22Rv1 (cell line): ENCODE measurements at regions not wholly inside any gene's neighbourhood (a gene's known extent, or its start where the extent isn't known, plus 50 kb on each side); places are given as distances from the start of the nearest gene placed in this dataset.

Experiments
- H3K27ac ChIP-seq: fragments of 450-650 bp; 2 replicates; pipeline ENCODE4 v1.5.1; 2017
- ZFX ChIP-seq: fragments of 450-650 bp; IDR thresholded peaks from 2 replicates; pipeline ENCODE4 v1.6.1; 2017; ENCODE audit warnings: antibody characterized with exemption, borderline replicate concordance
- TF ChIP-seq, protein P1 (sequence below): fragments of 450-650 bp; IDR thresholded peaks from 2 replicates; pipeline ENCODE4 v1.5.1; 2017; ENCODE audit warnings: mild to moderate bottlenecking

DNA sequence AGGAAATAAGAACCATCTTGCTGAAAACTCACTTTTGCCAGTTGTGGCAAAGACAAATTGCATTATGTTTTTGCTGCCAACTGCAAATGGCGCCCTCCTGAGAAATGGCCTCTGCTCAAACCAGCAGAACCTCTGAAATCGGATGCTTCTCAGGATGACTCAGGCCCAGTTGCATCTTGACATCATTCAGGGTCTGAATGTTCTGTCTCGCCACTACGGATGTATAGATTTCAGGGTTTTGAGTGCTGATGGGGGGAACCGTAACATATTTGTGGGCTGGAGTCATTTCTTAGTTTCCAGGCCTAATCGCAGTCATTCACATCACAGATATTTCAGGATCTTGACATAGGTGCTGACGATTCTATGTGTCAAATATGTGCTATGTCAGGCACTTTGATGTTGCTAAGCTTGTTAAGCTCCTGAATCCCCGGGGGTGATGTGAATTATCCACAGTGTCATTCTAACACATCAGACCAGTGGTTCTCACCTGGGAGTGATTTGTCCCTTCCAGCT is 207.1 kb downstream of the NFATC2 start:
- H3K27ac ChIP-seq, result no peak overlapping the region
- TF ChIP-seq ZFX, result no peak
- TF ChIP-seq, protein P1, sequence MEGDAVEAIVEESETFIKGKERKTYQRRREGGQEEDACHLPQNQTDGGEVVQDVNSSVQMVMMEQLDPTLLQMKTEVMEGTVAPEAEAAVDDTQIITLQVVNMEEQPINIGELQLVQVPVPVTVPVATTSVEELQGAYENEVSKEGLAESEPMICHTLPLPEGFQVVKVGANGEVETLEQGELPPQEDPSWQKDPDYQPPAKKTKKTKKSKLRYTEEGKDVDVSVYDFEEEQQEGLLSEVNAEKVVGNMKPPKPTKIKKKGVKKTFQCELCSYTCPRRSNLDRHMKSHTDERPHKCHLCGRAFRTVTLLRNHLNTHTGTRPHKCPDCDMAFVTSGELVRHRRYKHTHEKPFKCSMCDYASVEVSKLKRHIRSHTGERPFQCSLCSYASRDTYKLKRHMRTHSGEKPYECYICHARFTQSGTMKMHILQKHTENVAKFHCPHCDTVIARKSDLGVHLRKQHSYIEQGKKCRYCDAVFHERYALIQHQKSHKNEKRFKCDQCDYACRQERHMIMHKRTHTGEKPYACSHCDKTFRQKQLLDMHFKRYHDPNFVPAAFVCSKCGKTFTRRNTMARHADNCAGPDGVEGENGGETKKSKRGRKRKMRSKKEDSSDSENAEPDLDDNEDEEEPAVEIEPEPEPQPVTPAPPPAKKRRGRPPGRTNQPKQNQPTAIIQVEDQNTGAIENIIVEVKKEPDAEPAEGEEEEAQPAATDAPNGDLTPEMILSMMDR, result no peak

DNA sequence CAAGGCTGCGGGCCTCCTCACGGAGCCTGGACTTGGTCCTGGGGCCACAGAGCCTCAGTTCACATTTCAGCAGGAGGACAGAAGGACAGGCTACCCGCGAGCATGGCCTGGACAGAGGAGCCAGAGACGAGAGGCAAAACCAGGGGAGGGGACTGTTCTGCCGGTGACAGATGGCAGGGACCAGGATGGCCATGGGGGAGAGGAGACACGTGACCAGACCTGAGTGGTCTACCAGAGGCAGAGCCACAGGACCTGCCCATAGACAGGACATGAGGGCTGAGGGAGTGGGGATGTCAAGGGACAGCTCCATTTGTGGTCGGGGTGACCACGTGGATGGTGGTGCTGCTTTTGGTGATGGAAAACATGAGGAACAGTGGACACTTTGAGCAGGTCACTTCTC is 207.9 kb downstream of the NFATC2 start:
- no peak for TF ChIP-seq ZFX
- TF ChIP-seq, protein P1, result no peak
- H3K27ac ChIP-seq, result no peak overlapping the region

DNA sequence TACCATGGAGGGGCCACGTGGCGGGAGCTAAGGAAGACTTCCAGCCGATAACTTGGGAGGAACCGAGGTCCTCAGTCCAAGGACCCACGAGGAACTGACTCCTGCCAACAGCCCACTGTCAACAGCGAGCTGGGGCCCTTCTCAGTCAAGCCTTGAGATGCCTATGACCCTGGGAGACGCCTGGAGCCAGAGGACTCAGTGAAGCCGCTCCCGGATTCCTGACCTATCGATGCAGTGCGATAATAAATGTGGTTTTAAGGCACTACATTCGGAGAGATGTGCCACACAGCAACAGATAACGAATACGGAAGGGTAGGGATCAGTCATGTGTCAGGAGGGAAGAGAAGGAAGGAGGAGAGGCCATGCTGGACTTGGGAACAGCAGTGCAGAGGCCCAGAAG is 208.5 kb downstream of the NFATC2 start:
- no peak overlapping the region for H3K27ac ChIP-seq
- TF ChIP-seq ZFX, result no peak
- TF ChIP-seq, protein P1, result no peak

DNA sequence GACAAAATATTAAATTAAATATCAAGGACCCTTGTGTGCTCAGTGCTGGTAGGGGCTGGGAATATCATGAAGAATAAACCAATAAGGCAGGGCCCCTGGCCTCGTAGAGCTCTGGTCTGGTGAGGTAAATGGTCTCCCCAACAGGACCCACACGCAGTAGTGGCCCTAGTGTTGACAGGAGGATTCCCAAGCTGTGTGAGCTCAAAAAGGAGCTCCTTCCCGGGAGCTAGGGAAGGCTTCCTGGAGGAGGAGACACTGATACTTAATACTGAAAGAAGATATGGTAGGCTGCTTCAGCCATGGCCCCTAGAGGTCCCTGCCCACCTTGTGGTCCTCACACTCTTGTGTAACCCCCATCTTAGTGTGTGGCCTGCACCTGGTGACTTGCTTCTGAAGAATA is 209.1 kb downstream of the NFATC2 start:
- TF ChIP-seq, protein P1, result no peak
- TF ChIP-seq ZFX, result no peak
- no peak overlapping the region for H3K27ac ChIP-seq

DNA sequence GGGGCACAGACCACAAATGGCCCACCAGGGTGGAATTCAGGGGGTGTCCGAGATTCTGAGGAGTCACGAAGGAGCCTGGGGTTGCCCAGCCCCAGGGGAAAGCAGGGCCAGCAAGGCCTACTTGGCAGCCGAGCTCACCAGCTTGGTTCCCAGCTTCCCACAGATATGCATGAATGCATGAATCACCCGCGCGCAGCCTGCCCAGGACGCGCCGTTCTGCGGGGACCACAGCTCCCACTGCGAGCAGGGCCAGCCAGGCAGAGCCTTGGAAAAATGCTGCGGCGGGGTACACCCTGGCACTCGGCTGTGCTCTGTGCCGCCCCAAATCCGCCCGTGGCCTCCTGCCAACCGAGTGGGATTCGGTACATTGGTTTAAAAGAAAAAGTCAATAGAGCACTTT is 211.0 kb downstream of the NFATC2 start:
- H3K27ac ChIP-seq, result no peak overlapping the region
- TF ChIP-seq, protein P1, result no peak
- TF ChIP-seq ZFX, result no peak

DNA sequence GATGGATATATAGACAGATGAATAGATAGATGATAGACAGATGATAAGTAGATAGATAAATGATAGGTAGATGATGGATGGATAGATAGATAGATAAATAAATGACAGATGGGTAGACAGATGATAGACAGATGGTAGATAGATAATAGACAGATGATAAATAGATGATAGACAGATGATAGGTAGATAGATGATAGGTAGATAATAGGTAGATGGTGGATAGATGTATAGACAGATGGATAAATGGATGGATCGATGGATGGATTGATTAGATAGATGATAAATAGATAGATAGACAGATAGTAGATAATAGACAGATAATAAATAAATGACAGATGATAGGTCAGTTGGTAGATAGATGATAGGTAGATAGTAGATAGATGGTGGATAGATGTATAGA is 212.7 kb downstream of the NFATC2 start:
- TF ChIP-seq, protein P1, result no peak
- TF ChIP-seq ZFX, result no peak
- H3K27ac ChIP-seq, result no peak overlapping the region

DNA sequence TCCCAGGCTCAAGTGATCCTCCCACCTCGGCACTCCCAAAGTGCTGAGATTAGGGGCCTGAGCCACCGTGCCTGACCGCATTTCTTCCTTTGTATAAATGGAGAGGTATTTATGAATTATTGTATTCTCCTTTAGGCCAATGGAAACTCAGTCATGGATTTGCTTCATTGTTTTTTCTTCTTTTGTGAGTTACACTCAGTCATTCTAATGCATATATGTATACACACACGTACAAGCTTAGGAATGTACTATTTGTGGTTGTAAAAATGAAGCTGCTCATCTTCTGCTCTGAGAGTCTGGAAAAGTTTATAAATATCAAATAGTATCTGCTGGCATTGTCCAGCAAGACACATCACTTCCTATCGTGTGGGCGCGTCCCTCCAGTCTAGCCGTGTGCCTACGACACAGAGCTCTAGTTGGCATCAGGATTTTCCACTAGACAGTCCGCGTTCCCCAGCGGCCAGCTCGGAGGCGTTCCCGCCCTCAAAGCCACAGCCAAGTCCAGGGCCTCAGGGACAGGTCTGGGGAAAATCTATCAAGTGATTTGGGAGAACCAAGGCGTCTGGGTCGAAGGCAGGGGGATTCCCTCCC is 215.2 kb downstream of the NFATC2 start:
- H3K27ac ChIP-seq, result no peak overlapping the region
- TF ChIP-seq ZFX, result no peak
- TF ChIP-seq, protein P1, result no peak
